ENCODE measurements at regions not wholly inside any gene's neighbourhood (a gene's known extent, or its start where the extent isn't known, plus 50 kb on each side); places are given as distances from the start of the nearest gene placed in this dataset.

DNA sequence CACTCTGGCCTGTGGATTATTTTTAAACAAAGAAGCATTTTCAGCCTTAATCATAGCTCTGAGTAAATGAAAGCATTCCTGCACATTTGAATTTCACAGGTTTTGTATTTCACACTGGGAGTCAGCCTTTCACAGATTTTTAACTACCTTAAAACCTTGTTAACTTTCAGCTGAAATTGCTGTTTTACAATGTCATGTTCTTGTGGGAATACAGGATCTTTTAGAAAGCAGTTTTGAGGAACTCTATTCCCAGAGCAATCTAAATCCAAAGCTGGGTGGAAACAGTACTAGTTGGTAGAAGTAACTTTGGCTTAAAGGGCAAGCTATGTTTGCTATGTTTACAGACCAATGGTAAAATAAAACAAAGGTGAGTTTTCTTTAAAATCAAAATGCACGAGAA lies 600.6 kb downstream of the KCNJ2 start:
- POLR2A ChIA-PET (ENCODE audit: low non-redundant PET): interaction anchor here (0.6 to 0.7 kb wide), 2 partner anchors 449 to 1248 kb away, joined by 3 to 5 read pairs; no protein-coding TSS in a partner anchor
- Histone ChIP-seq H3K36me3 (ENCODE audit: insufficient read depth, low read length, poor library complexity, severe bottlenecking) (no peaks in the 10 kb centered on the region), H3K4me3 (ENCODE audit: low read depth, low read length, poor library complexity, severe bottlenecking) (no peak overlapping the region), H3K27ac (ENCODE audit: low read depth, low read length, poor library complexity, severe bottlenecking) (no peak overlapping the region), H3K4me1 (ENCODE audit: insufficient read depth, low read length, poor library complexity, severe bottlenecking) (no peaks in the 10 kb centered on the region), H3K9me3 (ENCODE audit: low read depth, low read length, poor library complexity, severe bottlenecking) (no peaks in the 10 kb centered on the region), H3K27me3 (replicated peaks; ENCODE audit: insufficient read depth, low read depth, low read length, poor library complexity) (no peaks in the 10 kb centered on the region)
- DNase-seq (ENCODE audit: low spot score): no peak
- CTCF ChIA-PET: no interaction called here
- TF ChIP-seq, protein P1, sequence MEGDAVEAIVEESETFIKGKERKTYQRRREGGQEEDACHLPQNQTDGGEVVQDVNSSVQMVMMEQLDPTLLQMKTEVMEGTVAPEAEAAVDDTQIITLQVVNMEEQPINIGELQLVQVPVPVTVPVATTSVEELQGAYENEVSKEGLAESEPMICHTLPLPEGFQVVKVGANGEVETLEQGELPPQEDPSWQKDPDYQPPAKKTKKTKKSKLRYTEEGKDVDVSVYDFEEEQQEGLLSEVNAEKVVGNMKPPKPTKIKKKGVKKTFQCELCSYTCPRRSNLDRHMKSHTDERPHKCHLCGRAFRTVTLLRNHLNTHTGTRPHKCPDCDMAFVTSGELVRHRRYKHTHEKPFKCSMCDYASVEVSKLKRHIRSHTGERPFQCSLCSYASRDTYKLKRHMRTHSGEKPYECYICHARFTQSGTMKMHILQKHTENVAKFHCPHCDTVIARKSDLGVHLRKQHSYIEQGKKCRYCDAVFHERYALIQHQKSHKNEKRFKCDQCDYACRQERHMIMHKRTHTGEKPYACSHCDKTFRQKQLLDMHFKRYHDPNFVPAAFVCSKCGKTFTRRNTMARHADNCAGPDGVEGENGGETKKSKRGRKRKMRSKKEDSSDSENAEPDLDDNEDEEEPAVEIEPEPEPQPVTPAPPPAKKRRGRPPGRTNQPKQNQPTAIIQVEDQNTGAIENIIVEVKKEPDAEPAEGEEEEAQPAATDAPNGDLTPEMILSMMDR (conservative IDR thresholded peaks at IDR 0.05; ENCODE audit: low read depth, low read length): no peak
- no peak for TF ChIP-seq EZH2 (IDR thresholded peaks at IDR 0.05; ENCODE audit: borderline replicate concordance, low read depth, low read length, poor library complexity, severe bottlenecking)
- intact Hi-C loops (cut with micrococcal nuclease; ENCODE audit: unreplicated experiment): loop anchor here (5.0 kb wide), 1 partner anchor 312 kb away; no protein-coding TSS in a partner anchor
- BruUV-seq (replicated peaks): no TSS peak

DNA sequence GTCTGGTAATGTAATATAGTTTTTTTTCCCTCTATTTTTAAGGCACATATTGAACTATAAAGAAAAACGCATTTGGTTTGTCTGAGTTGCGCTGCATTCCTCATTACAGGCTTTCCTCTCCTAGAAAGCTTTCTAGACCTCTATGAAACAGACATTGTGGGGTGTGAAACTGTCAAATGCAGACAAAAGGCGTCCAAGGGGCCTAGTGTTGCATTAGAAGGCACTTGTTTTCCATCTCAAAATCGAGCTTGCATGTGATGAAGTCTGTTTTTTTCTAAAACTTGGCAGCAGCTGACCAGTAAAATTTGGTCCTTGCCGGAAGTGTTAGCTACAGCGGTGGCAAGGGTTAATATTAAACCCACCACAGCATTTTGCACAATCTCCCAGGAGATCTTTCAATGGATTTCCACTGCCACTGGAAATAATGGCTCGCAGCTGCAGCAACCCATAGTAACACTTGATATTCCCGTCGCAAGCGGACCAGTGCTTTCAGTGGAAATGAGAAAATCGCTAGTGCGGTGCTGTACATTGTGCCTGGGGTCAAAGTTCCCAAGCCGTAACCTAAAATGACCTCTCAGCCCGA lies 602.6 kb downstream of the KCNJ2 start:
- TF ChIP-seq EZH2 (IDR thresholded peaks at IDR 0.05; ENCODE audit: borderline replicate concordance, low read depth, low read length, poor library complexity, severe bottlenecking): no peak
- TF ChIP-seq, protein P1 (conservative IDR thresholded peaks at IDR 0.05; ENCODE audit: low read depth, low read length): no peak
- DNase-seq (ENCODE audit: low spot score): no peak
- no TSS peak for BruUV-seq (replicated peaks)
- no peaks in the 10 kb centered on the region for H3K4me1 ChIP-seq (ENCODE audit: insufficient read depth, low read length, poor library complexity, severe bottlenecking)
- no peak overlapping the region for H3K27ac ChIP-seq (ENCODE audit: low read depth, low read length, poor library complexity, severe bottlenecking)
- no peak overlapping the region for H3K4me3 ChIP-seq (ENCODE audit: low read depth, low read length, poor library complexity, severe bottlenecking)
- H3K36me3 ChIP-seq (ENCODE audit: insufficient read depth, low read length, poor library complexity, severe bottlenecking): no peaks in the 10 kb centered on the region
- H3K27me3 ChIP-seq (replicated peaks; ENCODE audit: insufficient read depth, low read depth, low read length, poor library complexity): no peaks in the 10 kb centered on the region
- intact Hi-C loops (cut with micrococcal nuclease; ENCODE audit: unreplicated experiment): no loop called here
- H3K9me3 ChIP-seq (ENCODE audit: low read depth, low read length, poor library complexity, severe bottlenecking): no peaks in the 10 kb centered on the region
- ChIA-PET CTCF (no interaction called here), POLR2A (ENCODE audit: low non-redundant PET) (no interaction called here)

DNA sequence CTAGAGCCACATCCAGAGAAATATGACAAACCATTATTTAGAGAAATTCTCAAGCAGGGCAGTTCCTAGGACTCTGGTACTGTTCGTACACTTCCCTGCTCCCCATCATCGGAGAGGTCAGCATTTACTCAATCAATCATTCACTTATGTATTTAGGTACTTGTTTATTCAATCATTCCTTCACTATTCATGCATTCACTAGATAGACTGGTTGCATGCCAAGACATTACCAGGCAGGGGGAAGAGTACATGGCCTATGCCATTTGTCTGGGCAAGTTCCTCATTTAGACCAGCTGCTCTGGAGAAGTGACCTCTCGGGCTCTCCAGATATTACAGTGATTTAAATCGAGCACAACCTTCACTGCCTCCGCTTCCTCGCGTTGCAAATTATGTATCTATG lies 603.4 kb downstream of the KCNJ2 start:
- no TSS peak for BruUV-seq (replicated peaks)
- H3K4me1 ChIP-seq (ENCODE audit: insufficient read depth, low read length, poor library complexity, severe bottlenecking): no peaks in the 10 kb centered on the region
- H3K27me3 ChIP-seq (replicated peaks; ENCODE audit: insufficient read depth, low read depth, low read length, poor library complexity): no peaks in the 10 kb centered on the region
- H3K9me3 ChIP-seq (ENCODE audit: low read depth, low read length, poor library complexity, severe bottlenecking): no peaks in the 10 kb centered on the region
- intact Hi-C loops (cut with micrococcal nuclease; ENCODE audit: unreplicated experiment): no loop called here
- TF ChIP-seq EZH2 (IDR thresholded peaks at IDR 0.05; ENCODE audit: borderline replicate concordance, low read depth, low read length, poor library complexity, severe bottlenecking): no peak
- TF ChIP-seq, protein P1 (conservative IDR thresholded peaks at IDR 0.05; ENCODE audit: low read depth, low read length): no peak
- no peak overlapping the region for H3K4me3 ChIP-seq (ENCODE audit: low read depth, low read length, poor library complexity, severe bottlenecking)
- no peaks in the 10 kb centered on the region for H3K36me3 ChIP-seq (ENCODE audit: insufficient read depth, low read length, poor library complexity, severe bottlenecking)
- POLR2A ChIA-PET (ENCODE audit: low non-redundant PET): no interaction called here
- no peak overlapping the region for H3K27ac ChIP-seq (ENCODE audit: low read depth, low read length, poor library complexity, severe bottlenecking)
- CTCF ChIA-PET: no interaction called here
- no peak for DNase-seq (ENCODE audit: low spot score)
